ENCODE measurements at regions not wholly inside any gene's neighbourhood (a gene's known extent, or its start where the extent isn't known, plus 50 kb on each side); places are given as distances from the start of the nearest gene placed in this dataset.

- Mint-ChIP-seq H3K9me3 (no peaks in the 10 kb centered on the region), H3K36me3 (ENCODE audit: low read depth) (no peaks in the 10 kb centered on the region), H3K27me3 (no peaks in the 10 kb centered on the region), H3K4me3 (no peak overlapping the region), H3K27ac (no peak overlapping the region), H3K4me1 (no peaks in the 10 kb centered on the region)
- no peak for DNase-seq
- CTCF ChIA-PET: no interaction called here
- POLR2A ChIA-PET: no interaction called here
Measured at GRCh38 chr10:80896076-80896475, 358.4 kb downstream of the SH2D4B start.

- Mint-ChIP-seq H3K9me3 (no peaks in the 10 kb centered on the region), H3K4me3 (no peak overlapping the region), H3K4me1 (no peaks in the 10 kb centered on the region), H3K27ac (no peak overlapping the region), H3K36me3 (ENCODE audit: low read depth) (no peaks in the 10 kb centered on the region), H3K27me3 (no peaks in the 10 kb centered on the region)
- CTCF ChIA-PET: no interaction called here
- DNase-seq: no peak
- POLR2A ChIA-PET: no interaction called here
Measured at GRCh38 chr10:80896959-80897358, 359.3 kb downstream of the SH2D4B start.

GRCh38 chr10:80900661-80901060 lies 363.0 kb downstream of the SH2D4B start:
- DNase-seq: no peak
- ChIA-PET CTCF (interaction anchor here (0.6 kb wide), 1 partner anchor 152 kb away, joined by 3 read pairs; no protein-coding TSS in a partner anchor), POLR2A (no interaction called here)

GRCh38 chr10:80908611-80909010 lies 370.9 kb downstream of the SH2D4B start:
- no peaks in the 10 kb centered on the region for H3K9me3 Mint-ChIP-seq
- peaks cover 2% of the 10 kb centered on the region for H3K27me3 Mint-ChIP-seq
- no peak overlapping the region for H3K27ac Mint-ChIP-seq
- H3K36me3 Mint-ChIP-seq (ENCODE audit: low read depth): no peaks in the 10 kb centered on the region
- no peaks in the 10 kb centered on the region for H3K4me1 Mint-ChIP-seq
- no peak overlapping the region for H3K4me3 Mint-ChIP-seq
- POLR2A ChIA-PET: no interaction called here
- CTCF ChIA-PET: no interaction called here
- no peak for DNase-seq

More at GRCh38 chr10:80900661-80901060, 363.0 kb downstream of the SH2D4B start:
- Mint-ChIP-seq H3K27ac (no peak overlapping the region), H3K4me1 (no peaks in the 10 kb centered on the region), H3K36me3 (ENCODE audit: low read depth) (no peaks in the 10 kb centered on the region), H3K27me3 (peaks cover 2% of the 10 kb centered on the region), H3K9me3 (no peaks in the 10 kb centered on the region), H3K4me3 (no peak overlapping the region)

- H3K4me1 Mint-ChIP-seq: no peaks in the 10 kb centered on the region
- peaks cover 2% of the 10 kb centered on the region for H3K27me3 Mint-ChIP-seq
- H3K9me3 Mint-ChIP-seq: no peaks in the 10 kb centered on the region
- no peak for DNase-seq
- no peaks in the 10 kb centered on the region for H3K36me3 Mint-ChIP-seq (ENCODE audit: low read depth)
- CTCF ChIA-PET: no interaction called here
- POLR2A ChIA-PET: no interaction called here
- H3K4me3 Mint-ChIP-seq: no peak overlapping the region
- no peak overlapping the region for H3K27ac Mint-ChIP-seq
Measured at GRCh38 chr10:80909254-80909653, 371.6 kb downstream of the SH2D4B start.

GRCh38 chr10:80917636-80918035 lies 379.9 kb downstream of the SH2D4B start:
- Mint-ChIP-seq H3K36me3 (ENCODE audit: low read depth) (no peaks in the 10 kb centered on the region), H3K27ac (no peak overlapping the region), H3K9me3 (no peaks in the 10 kb centered on the region), H3K27me3 (no peaks in the 10 kb centered on the region), H3K4me1 (no peaks in the 10 kb centered on the region), H3K4me3 (no peak overlapping the region)
- DNase-seq: no peak
- ChIA-PET CTCF (interaction anchor here (0.5 kb wide), 1 partner anchor 1291 kb away, joined by 3 read pairs; no protein-coding TSS in a partner anchor), POLR2A (no interaction called here)

GRCh38 chr10:80921032-80921431 lies 383.3 kb downstream of the SH2D4B start:
- no peak overlapping the region for H3K27ac Mint-ChIP-seq
- ChIA-PET POLR2A (no interaction called here), CTCF (no interaction called here)
- no peaks in the 10 kb centered on the region for H3K4me1 Mint-ChIP-seq
- no peak overlapping the region for H3K4me3 Mint-ChIP-seq
- no peaks in the 10 kb centered on the region for H3K9me3 Mint-ChIP-seq
- H3K27me3 Mint-ChIP-seq: peaks cover 3% of the 10 kb centered on the region
- no peak for DNase-seq
- H3K36me3 Mint-ChIP-seq (ENCODE audit: low read depth): no peaks in the 10 kb centered on the region

- H3K27ac Mint-ChIP-seq: no peak overlapping the region
- H3K36me3 Mint-ChIP-seq (ENCODE audit: low read depth): no peaks in the 10 kb centered on the region
- ChIA-PET CTCF (interaction anchor here (0.6 to 1.3 kb wide), 2 partner anchors 225 to 260 kb away, joined by 3 read pairs; no protein-coding TSS in a partner anchor), POLR2A (no interaction called here)
- no peaks in the 10 kb centered on the region for H3K4me1 Mint-ChIP-seq
- peaks cover 11% of the 10 kb centered on the region for H3K27me3 Mint-ChIP-seq
- DNase-seq: peak; percentile 41
- H3K9me3 Mint-ChIP-seq: no peaks in the 10 kb centered on the region
- no peak overlapping the region for H3K4me3 Mint-ChIP-seq
Measured at GRCh38 chr10:80924063-80924952, 386.6 kb downstream of the SH2D4B start.

- peaks cover 23% of the 10 kb centered on the region for H3K27me3 Mint-ChIP-seq
- POLR2A ChIA-PET: no interaction called here
- no peak overlapping the region for H3K27ac Mint-ChIP-seq
- no peaks in the 10 kb centered on the region for H3K9me3 Mint-ChIP-seq
- CTCF ChIA-PET: no interaction called here
- H3K36me3 Mint-ChIP-seq (ENCODE audit: low read depth): no peaks in the 10 kb centered on the region
- no peak for DNase-seq
- no peaks in the 10 kb centered on the region for H3K4me1 Mint-ChIP-seq
- no peak overlapping the region for H3K4me3 Mint-ChIP-seq
Measured at GRCh38 chr10:80927419-80928078, 389.8 kb downstream of the SH2D4B start.

- H3K4me3 Mint-ChIP-seq: no peak overlapping the region
- peaks cover 3% of the 10 kb centered on the region for H3K27me3 Mint-ChIP-seq
- ChIA-PET CTCF (no interaction called here), POLR2A (no interaction called here)
- H3K4me1 Mint-ChIP-seq: no peaks in the 10 kb centered on the region
- H3K36me3 Mint-ChIP-seq (ENCODE audit: low read depth): no peaks in the 10 kb centered on the region
- no peak overlapping the region for H3K27ac Mint-ChIP-seq
- DNase-seq: no peak
- no peaks in the 10 kb centered on the region for H3K9me3 Mint-ChIP-seq
Measured at GRCh38 chr10:80938903-80939302, 401.2 kb downstream of the SH2D4B start.

GRCh38 chr10:80945264-80945880 lies 407.7 kb downstream of the SH2D4B start:
- Mint-ChIP-seq H3K4me1 (no peaks in the 10 kb centered on the region), H3K9me3 (no peaks in the 10 kb centered on the region), H3K36me3 (ENCODE audit: low read depth) (no peaks in the 10 kb centered on the region), H3K27me3 (no peaks in the 10 kb centered on the region), H3K4me3 (no peak overlapping the region), H3K27ac (no peak overlapping the region)
- ChIA-PET CTCF (no interaction called here), POLR2A (no interaction called here)
- no peak for DNase-seq

- POLR2A ChIA-PET: no interaction called here
- no peak for DNase-seq
- Mint-ChIP-seq H3K4me3 (no peak overlapping the region), H3K27me3 (no peaks in the 10 kb centered on the region), H3K9me3 (no peaks in the 10 kb centered on the region), H3K4me1 (no peaks in the 10 kb centered on the region), H3K27ac (no peak overlapping the region), H3K36me3 (ENCODE audit: low read depth) (no peaks in the 10 kb centered on the region)
- CTCF ChIA-PET: no interaction called here
Measured at GRCh38 chr10:80946073-80946472, 408.4 kb downstream of the SH2D4B start.

GRCh38 chr10:80946957-80947726 lies 409.4 kb downstream of the SH2D4B start:
- Mint-ChIP-seq H3K4me1 (no peaks in the 10 kb centered on the region), H3K27me3 (no peaks in the 10 kb centered on the region), H3K9me3 (no peaks in the 10 kb centered on the region), H3K36me3 (ENCODE audit: low read depth) (no peaks in the 10 kb centered on the region), H3K27ac (no peak overlapping the region), H3K4me3 (no peak overlapping the region)
- CTCF ChIA-PET: no interaction called here
- POLR2A ChIA-PET: no interaction called here
- DNase-seq: no peak
